Activated CD4-positive, alpha-beta T cell treated with anti-CD3 and anti-CD28 coated beads, Interleukin-10, Interleukin-2, amounts not matched to agents 100 ng/mL and 50 ng/mL, durations not matched to agents 16 hours and 8 hours (primary cell): ENCODE measurements at regions not wholly inside any gene's neighbourhood (a gene's known extent, or its start where the extent isn't known, plus 50 kb on each side); places are given as distances from the start of the nearest gene placed in this dataset.
"Not testable (repeated sequence)": the region's sequence is repeated elsewhere in the genome, so short reads cannot be mapped to it uniquely, and the experiment has no call there.

Experiments
- DNase-seq: peaks from one replicate; pipeline ENCODE4 v3.0.0-alpha.2; 2020

DNA sequence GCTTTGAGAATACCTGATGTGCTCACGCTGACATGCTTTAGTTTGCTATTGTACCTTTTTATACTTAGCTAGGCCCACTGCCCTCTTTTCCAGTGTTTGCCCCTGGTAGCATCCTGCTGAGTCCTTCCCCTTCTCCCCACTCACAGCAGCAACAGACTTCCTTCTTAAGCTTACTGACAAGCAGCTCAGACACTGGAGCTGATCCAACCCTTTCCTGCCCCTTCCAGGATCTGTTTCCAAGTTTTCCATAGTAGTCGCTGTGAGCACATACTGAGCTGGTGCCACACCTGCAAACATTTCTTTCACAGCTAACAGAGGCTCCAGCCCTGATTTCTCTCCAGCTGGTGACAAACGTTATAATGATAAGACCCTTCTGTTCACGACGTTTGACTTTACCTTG lies 991.4 kb upstream of the CELF4 start:
- DNase-seq: no peak

DNA sequence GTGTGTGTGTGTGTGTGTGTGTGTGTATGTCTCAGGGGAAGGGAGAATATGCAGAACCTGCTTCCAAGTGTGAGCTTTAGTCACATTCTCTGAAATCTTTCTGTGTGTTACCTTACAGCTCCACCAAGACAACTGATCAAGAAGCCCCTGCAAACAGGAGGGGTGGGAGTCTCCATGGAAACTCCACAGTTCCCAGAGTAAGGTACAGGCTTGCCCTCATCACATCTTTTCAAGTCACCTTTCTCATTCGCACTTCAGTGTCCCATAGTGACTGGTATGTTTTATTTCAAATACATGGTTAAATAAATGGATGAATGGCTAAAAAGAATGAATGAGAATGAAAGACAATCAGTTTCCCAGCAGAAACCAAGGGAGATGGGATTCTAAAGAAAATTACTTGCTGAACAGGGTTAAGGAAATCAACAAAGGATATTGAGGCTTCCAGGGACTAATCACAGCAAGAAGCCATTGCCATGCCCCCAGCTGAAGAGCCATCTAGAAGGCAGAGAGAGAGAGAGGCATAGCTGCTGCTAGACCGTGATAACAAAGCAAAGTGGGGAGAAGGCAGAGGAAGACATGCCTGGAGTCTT lies 987.2 kb upstream of the CELF4 start:
- DNase-seq: no peak

DNA sequence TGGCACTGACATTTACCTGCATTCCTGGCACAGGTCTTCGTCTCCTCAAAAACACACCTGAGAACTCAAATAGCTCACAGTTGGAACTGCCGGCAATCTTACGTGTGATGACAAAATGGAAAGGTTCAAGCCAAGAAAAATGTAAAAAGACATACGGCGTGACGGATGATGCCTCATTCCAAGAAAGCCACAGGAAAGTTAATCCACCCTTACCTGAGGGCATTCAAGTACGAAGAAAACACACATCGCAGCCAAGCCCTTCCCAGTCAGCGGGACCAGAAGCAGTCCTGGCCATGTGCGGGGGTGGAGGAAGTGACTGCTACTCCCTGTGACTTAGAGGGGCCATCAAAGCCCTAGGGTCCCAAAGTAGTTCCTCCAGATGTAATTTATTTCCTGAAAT lies 986.3 kb upstream of the CELF4 start:
- no peak for DNase-seq

DNA sequence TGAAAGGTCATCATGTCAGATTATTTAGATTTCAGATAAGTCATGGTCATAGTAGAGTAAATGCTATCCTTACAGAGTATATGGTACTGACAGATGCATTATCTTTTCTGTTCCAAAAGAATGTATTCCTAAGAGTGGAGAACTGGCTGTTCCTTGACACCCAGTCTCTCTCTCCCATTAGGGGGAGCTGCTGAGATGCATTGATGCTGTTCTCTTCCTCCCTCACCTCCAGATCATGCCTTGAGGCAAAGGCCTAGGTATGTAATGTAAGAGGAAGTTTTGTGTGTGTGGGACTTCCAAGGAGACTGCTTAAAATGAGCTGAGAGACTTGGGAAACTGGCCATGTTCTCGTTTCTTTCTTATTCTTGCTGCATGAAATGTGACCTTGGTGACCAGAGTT lies 979.5 kb upstream of the CELF4 start:
- DNase-seq: peak; percentile 20

DNA sequence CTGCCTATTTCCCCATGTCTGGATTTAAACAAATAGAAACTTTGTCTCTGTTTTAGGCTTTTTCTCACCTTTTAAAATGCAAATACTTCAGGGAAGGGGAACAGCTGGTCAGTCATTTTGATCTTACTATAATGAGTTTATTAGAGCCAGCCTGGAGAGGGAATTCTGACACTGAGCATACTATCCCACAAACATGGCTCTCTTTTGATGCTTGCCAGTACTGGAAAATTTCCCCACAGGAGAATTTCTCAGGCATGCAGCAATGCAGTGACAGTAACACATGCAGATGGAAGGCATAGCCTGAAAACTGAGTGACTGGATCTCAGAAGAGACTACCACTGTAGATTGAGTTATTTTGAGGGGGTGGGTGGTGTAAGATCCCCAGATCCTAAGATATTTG lies 974.3 kb upstream of the CELF4 start:
- no peak for DNase-seq

DNA sequence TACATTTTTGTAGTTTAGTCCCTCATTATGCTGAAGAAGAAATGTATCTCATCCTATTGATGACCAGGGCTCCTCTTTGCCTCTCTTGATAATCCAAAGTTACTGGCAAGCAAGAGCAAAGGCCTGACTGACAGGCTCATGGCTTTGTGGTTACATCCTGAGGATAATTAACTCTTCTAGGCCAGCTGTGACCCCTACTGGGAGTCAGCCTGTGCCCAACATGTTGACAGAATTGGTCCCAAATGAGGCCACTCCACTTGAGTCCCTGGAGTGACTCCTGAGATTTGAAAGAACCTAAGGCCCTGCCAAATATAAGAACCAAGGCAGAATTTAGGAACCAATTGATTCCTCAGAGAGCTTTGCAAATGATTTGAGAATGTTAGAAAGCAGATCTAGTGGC lies 973.8 kb upstream of the CELF4 start:
- no peak for DNase-seq

DNA sequence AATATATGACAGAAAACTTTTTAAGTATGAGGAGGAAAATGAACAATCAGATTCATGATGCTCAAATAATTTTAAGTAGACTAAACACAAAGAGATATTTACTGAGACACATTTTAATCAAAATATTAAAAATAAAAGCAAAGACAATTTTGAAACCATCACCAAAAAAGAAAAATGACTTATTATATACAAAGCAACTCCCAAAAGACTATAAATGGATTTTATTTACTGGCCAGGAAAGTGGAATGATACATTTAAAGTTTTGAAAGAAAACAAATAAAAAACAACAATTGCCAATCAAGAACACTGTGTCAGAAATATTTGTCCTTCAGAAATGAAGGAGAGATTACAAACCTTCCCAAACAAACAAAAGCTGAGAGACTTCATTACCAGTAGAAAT lies 968.5 kb upstream of the CELF4 start:
- no peak for DNase-seq

DNA sequence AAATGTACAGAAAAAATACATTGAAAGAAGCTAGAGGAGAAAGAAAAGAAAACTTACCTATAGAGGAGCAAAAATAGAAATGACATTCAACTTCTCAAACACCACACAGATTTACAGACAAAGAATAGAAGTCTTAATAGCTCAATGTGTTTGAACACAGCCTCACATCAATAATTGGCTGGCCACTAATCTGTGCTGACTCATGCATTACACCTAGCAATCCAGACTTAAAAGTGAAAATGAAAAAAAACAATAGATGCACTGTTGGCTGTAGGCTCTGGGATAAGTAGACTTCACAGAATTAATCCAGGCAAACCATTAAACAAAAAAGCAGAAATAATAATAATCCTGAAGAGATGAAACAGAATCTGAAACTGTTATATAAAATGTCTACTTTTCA lies 961.3 kb upstream of the CELF4 start:
- DNase-seq: no peak

DNA sequence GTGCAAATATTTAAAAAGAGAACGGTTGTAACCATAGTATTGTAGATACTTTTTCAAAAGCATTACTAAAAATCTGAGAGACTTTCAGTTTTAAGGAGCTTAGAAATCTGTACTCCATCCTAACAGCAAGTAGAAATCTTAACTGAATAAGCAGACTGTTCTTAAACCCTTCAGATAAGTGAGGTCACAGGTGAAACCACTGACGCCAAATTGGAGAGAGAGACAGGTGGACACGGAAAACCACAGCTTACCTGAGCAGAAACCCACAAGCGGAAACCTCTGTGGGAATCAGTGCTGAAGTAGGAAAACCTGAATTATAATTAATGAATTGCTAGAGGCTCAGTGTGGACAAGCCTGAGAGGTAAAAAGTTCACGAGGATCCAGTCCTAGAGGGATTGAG lies 959.4 kb upstream of the CELF4 start:
- DNase-seq: no peak

DNA sequence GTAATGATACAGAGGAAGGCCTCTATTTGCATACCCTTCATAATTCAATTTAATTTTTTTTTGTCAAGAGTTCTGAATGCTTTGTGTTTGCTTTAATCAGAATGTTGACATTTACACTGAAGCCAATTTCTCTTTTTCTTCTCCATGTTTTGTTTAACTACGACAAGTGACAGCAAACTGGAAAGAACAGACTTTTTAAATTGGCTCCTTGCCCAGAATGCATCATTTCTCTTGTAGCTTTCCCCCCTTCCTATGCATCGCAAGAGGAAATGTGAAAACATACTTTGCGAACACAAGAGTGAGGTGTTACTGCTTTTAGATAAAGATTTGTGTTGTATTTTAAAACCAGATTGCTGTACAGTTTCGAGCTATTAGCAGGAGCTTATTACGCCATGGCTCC lies 955.2 kb upstream of the CELF4 start:
- no peak for DNase-seq

DNA sequence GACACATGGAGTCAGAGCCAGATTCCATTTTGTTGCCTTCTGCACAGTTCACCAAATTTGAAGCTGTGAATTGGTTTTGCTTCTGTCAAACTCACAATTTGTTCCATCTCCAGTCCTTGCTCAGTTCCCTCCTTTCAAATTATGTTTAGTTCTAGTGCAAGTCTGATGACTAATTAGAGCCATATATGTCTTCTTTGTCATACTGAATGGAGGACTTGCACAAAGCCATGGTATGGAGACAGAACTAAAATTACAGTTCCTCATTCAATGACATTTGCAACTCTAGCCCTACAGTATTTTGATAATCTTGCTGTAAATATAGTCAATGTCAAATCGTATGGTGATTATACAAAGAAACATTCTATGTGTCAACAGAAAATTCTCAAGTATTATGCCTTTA lies 936.9 kb upstream of the CELF4 start:
- no peak for DNase-seq

DNA sequence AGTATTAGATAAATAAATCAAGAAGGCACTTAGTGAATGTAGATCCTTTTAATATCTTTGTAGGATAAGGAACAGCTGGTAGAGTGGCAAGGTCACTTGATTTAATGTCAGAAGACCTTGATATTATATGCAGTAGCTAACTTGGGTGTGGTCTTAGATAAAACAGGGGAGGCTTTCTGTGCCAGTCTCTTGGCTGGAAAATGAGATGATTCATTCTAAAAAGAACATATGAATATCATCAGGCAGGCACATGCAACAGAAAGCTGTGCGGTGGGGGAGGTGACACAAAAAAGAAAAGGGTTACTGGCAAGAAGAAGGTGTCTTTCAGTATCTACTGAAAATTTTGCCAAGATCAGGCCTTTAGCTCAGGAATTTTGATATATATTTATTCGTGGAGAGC lies 931.7 kb upstream of the CELF4 start:
- DNase-seq: peak; percentile 43

DNA sequence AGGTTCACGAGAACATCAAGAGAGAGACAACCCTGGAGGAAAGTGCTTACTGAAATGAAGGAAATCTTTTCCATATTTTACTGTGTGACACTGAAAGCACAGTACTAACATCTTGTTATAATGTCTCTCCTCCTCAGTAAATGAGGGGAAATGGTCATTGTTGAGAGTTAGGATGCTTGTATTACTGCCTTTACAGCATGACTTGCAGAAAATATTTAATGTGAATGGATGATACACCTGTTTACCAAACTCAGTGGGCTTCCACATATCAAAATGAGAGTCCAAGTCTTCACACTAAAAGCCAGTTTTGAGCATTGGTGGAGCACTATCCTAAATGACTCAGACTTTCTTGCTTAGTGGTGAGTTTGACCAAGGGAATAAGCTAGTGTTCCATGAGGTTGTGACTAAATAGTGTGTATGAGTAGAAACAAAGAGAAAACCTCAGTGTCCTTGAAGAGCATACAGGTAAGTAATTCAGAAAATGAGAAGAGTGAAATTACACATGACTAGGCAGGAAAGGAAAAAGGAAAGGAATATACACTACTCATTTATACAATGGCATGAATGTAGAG lies 930.7 kb upstream of the CELF4 start:
- DNase-seq: peak; percentile 62

DNA sequence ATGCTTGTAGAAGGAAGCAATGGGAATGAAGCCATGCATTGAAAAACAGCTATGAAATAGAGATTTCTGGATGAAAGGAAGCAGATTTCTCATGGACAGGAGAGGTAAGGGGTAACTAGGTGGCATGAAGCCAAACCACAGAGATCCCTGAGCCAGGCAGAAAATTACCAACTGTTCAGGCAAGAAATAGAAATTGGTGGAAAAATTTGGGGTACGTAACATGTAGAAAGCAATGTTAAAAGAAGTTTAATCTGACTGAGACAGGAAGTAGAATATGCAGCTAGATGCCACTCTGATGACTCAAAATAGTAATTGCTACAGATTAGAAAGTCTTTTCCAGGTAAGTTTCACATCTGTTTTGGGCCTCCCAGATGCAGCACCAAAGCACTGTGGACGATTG lies 928.5 kb upstream of the CELF4 start:
- DNase-seq: peak; percentile 47

DNA sequence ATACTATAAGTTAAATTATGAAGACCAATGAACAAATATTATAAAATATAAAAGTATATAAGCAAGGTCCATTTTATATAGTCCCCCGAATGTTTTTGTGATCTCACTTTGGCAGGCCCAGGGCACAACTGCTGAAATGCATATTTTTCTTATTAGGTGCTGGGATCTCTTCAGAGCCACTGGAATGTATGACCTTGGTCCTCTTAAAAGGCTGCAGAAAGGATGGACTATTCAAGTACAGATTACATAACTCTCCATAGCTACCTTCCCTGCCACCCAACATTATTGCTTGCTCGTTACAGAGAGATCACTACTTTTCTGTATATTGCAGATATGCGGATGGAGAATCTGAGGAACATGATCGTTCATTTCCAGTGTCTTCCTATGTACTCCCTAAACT lies 925.6 kb upstream of the CELF4 start:
- no peak for DNase-seq

DNA sequence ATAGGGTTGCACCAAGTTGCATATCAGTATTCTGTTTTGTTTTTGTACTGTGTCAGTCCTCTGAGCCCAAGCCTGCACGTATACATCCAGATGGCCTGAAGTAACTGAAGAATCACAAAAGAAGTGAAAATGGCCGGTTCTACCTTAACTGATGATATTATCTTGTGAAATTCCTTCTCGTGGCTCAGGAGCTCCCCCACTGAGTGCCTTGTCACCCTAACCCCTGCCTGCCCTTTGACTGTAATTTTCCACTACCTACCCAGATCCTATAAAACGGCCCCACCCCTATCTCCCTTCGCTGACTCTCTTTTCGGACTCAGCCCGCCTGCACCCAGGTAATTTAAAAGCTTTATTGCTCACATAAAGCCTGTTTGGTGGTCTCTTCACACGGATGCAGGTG lies 924.1 kb upstream of the CELF4 start:
- DNase-seq: not testable (repeated sequence)

DNA sequence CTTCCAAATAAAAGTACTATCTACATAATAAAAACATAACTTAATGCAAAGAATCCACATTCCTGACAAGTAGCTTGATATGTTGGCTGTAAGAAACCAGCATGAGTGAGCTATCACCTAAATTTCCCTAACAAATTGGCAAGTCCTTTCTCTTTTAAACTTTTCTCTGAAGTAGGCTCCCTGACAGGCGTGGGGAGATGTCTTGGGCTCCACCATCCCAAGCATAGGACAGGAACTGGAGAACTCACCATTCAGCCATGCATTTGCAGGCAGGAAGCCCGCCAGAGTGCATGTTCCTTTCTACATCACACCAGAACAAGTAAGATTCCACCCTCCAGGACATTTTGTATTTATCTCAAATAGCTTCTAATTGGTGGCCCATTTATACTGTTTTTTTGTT lies 921.9 kb upstream of the CELF4 start:
- DNase-seq: no peak

DNA sequence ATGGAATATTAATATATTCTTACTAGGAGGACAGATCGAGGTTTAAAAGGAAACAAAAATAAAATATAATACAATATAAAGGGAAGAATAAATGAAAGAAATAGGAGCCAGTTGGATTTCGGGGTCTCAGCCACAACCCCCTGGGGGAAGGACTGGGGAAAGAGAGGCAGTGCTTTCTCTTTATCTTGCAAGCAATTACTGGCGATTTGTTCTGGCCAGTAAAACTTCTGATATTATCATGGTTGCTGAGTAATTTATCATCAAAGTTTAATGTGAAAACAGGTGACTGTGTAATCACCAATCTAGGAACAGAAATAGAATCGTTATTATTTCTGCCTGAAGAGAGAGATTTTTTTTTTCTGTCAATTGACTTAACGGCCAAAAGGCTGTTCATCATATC lies 917.7 kb upstream of the CELF4 start:
- DNase-seq: no peak

DNA sequence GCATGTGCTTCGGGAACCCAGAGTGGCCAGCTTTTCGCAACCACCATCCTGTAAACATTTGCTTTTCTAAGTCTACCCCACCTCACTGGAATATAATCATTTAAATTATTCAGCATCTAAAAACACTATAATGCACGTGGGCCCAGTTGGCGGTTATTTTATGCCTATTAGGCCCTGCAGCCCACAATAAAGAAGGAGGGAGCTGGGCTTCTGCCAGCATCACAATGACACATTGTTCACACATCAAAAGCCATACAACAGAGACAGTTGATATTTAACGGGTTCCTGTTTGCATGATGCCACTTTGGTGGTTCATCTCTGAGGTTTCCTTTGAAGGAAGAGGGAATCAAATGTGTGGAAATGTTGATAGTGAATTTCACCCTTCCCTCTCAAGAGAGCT lies 916.0 kb upstream of the CELF4 start:
- no peak for DNase-seq

DNA sequence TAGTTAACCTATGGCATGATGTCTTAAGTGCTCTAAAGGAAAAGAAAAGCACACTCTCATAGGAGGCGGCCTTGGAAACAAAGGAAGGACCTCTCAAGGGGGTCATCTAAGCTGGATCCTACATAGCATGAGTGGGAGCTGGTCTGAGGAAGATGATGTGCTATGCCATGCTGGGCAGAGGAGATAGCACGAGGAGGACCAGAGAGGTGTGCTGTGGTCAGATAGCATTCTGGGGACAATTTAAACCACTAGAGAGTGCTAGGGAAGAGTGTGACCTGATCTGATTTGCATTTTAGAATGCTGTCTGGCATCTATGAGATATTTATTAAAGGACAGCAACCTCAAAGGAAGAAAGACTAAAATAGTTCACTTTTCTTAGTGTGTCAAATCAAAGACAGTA lies 910.1 kb upstream of the CELF4 start:
- DNase-seq: no peak

DNA sequence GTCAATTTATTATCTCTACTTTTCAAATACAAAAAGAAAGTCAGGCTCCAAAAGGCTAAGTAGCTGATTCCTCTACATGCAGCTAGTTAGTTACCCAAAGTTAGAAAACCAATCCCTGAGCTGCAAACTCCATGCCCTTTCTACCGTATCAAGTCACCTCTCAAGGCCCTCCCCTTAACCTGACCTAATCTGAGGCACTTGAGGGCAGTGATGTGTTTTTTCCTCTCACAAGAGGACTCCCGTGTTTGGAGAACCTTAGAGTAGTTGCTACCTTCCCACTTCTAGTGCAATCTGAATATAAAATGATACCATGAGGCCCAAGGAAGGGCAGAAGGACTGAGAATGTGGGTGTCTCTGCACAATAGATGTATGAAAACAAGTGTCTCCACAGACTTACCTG lies 907.9 kb upstream of the CELF4 start:
- DNase-seq: no peak

DNA sequence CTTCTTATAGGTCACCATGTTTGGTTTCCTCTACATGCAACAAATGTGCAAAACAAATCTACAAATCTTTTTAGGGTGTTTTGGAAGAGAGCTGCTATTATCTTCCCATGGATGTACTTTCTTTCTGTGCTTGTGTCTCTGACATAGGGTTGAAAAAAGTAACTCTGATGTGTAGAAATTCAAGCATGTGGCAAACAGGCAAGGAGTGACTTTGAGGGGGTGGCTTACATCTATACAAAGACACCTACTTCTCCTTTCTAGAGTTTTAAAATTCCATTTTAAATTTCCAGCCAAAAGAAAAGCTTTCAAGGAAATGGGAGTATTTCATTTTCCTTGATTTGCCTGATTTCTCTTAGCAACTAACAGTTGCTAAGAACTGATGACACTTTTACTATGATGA lies 904.8 kb upstream of the CELF4 start:
- no peak for DNase-seq

DNA sequence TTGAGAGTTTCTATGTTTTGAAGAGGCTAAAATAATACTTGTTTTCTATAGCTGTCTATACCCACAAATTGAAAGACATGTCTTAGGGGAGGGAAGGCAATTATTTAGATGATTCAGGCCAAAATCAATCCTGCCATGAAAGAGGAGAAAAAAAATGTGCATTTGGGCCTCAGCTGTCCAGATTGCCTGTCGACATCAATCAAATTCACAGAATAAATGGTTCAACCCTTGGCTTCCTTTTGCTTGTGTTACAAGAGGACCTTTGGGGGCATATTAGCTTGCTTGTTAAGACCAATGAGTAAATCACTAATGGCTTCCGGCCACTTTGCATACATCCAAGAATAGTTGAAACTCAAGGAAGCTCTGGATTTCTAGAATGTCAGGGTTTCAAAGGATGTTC lies 900.8 kb upstream of the CELF4 start:
- DNase-seq: no peak

DNA sequence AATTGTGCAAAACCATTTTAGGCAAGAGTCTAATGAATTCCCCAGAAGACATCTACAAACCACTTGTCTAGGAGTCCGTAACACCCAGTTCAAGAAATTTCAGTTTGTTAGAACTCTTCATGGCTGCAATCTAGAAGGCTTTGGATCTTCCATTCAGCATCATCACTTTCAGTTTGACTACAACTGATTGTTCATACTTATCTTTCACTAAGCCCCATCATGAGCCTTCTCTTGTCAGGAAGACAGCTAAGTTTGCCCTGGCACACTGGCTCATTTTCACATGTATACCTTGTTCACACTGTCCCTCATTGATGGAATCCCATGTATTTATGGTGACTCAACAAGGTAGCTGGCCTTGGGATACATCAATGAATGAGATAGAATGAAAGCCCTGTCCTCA lies 898.4 kb upstream of the CELF4 start:
- DNase-seq: peak; percentile 6

DNA sequence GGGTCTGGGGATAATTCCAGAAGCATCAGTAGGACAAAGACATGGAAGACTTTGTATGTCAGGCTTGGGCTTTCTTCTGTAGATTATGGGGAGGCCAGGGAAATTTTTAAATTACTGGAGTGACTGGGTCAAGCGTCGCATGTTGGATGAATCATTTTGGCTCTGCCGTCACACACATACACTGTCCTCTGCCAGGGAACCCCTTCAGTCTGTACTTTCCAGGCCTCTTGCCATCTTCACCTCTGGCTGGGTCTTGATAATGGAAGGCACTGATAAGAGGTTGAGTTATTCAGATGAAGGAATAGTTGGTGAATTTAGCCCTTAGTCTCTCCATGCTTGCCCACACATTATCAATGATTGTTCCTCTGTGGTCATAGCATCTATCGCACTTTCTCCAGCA lies 895.1 kb upstream of the CELF4 start:
- DNase-seq: no peak
